ENCODE measurements at regions not wholly inside any gene's neighbourhood (a gene's known extent, or its start where the extent isn't known, plus 50 kb on each side); places are given as distances from the start of the nearest gene placed in this dataset.
A peak's percentile ranks its signal among the peaks of the same experiment; 100 is the strongest.

DNA sequence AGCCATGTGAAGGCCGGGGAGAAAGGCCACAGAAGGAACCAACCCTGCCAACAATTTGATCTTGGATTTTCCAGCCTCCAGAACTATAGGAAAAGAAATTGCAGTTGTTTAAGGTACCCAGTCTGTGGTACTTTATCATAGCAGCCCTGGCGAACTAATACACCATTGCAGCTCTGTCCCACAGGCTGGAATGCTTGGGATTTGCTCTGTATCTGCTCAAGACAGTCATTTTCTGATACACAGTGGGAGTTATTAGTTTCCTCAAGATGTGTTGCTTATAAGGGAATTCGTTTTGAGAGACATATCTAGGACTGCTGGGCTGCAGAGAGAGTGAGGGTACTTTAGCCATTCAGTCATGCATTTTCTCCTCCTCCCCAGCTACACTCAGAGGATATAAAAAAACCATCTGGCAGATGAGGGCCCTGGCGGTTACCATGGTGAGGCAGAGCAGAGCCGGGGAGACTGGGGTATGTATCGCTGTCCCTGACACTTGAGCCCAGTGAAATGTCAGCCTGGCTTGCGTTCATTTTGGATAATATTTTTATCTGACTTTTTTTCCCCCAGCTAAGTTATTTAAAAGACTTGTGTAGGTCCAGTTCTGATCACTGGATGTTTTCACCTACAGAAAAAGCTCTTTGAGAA, 104.6 kb downstream of the DIRAS3 start:
- TF ChIP-seq, protein P1, sequence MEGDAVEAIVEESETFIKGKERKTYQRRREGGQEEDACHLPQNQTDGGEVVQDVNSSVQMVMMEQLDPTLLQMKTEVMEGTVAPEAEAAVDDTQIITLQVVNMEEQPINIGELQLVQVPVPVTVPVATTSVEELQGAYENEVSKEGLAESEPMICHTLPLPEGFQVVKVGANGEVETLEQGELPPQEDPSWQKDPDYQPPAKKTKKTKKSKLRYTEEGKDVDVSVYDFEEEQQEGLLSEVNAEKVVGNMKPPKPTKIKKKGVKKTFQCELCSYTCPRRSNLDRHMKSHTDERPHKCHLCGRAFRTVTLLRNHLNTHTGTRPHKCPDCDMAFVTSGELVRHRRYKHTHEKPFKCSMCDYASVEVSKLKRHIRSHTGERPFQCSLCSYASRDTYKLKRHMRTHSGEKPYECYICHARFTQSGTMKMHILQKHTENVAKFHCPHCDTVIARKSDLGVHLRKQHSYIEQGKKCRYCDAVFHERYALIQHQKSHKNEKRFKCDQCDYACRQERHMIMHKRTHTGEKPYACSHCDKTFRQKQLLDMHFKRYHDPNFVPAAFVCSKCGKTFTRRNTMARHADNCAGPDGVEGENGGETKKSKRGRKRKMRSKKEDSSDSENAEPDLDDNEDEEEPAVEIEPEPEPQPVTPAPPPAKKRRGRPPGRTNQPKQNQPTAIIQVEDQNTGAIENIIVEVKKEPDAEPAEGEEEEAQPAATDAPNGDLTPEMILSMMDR (IDR thresholded peaks at IDR 0.05; ENCODE audit: unreplicated experiment in 3 of 3) = no peak
- H3K27ac Mint-ChIP-seq = peak overlapping the region in 2 of 3 experiments; percentile 67 to 89
- H3K4me3 Mint-ChIP-seq = peak overlapping the region in 1 of 3 experiments; percentile 30
- H3K27me3 Mint-ChIP-seq (ENCODE audit: low read depth) = no peaks in the 10 kb centered on the region
- no peaks in the 10 kb centered on the region for H3K36me3 Mint-ChIP-seq (ENCODE audit: low read depth)
- H3K9me3 Mint-ChIP-seq = no peaks in the 10 kb centered on the region
- peaks cover 12% of the 10 kb centered on the region for H3K4me1 Mint-ChIP-seq

DNA sequence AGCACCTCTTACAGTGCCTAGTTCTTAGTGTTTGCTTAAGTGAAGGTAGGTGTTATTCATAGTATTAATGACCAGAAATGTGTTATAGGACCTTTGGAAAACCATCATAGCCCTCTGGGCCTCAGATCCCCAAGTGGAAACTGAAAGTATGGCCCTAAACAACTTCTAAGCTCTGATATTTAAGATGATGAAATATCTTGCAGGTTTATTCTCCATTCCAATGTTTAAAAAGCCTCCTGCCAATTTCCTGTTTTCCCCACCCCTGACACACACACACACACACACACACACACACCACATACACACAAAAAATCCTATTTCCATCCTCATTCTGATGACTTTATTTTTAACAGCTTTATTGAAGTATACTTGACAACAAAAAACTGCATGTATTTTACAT, 108.2 kb downstream of the DIRAS3 start:
- no peak overlapping the region for H3K4me3 Mint-ChIP-seq
- H3K27ac Mint-ChIP-seq = peak overlapping the region in 1 of 3 experiments; percentile 26
- TF ChIP-seq, protein P1 (IDR thresholded peaks at IDR 0.05; ENCODE audit: unreplicated experiment in 3 of 3) = no peak
- H3K36me3 Mint-ChIP-seq (ENCODE audit: low read depth) = no peaks in the 10 kb centered on the region
- no peaks in the 10 kb centered on the region for H3K27me3 Mint-ChIP-seq (ENCODE audit: low read depth)
- peaks cover 48% of the 10 kb centered on the region for H3K4me1 Mint-ChIP-seq
- no peaks in the 10 kb centered on the region for H3K9me3 Mint-ChIP-seq

DNA sequence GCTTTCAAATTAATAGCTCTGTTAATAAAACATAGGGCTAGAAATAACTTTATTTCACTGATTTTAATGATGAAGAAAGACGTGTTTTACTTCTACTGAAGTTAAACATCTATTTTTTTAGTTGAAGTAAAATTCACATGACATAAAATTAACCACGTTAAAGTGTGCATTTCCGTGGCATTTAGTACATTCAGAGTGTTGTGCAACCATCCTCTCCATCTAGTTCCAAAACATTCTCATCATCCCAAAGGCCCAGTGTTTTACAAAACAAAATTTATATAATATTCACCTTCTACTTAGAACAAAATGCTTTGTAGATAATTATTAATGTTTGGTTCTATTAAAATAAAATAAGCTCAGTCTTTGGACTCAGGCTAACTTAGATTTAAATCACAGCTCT, 108.5 kb upstream of the GNG12 start:
- TF ChIP-seq, protein P1 (IDR thresholded peaks at IDR 0.05; ENCODE audit: unreplicated experiment in 3 of 3) = no peak
- Mint-ChIP-seq H3K27ac (peak overlapping the region in 1 of 3 experiments; percentile 26), H3K36me3 (ENCODE audit: low read depth) (no peaks in the 10 kb centered on the region), H3K9me3 (no peaks in the 10 kb centered on the region), H3K27me3 (ENCODE audit: low read depth) (no peaks in the 10 kb centered on the region), H3K4me3 (no peak overlapping the region), H3K4me1 (peaks cover 53% of the 10 kb centered on the region)

DNA sequence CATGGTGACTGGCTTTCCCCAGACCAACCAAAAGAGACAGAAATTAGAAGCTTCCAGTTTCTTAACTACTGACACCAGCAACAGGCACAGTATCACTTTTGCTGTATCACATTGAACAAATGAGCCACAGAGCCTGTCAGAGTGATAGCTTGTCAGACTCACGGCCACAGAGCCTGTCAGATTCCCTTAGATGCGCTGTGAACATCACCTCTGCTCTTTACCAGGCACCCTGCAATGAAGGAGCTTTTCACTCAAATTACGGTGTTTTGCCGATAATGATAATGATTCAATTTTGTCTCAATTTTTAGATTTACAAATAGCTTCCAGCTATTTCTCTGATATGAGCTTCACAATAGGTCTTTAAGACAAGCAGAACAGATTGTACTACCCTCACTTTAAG, 107.9 kb upstream of the GNG12 start:
- Mint-ChIP-seq H3K4me3 (no peak overlapping the region), H3K4me1 (peaks cover 59% of the 10 kb centered on the region), H3K36me3 (ENCODE audit: low read depth) (no peaks in the 10 kb centered on the region), H3K9me3 (no peaks in the 10 kb centered on the region), H3K27ac (peak overlapping the region in 1 of 3 experiments; percentile 98), H3K27me3 (ENCODE audit: low read depth) (no peaks in the 10 kb centered on the region)
- TF ChIP-seq, protein P1 (IDR thresholded peaks at IDR 0.05; ENCODE audit: unreplicated experiment in 3 of 3) = no peak

DNA sequence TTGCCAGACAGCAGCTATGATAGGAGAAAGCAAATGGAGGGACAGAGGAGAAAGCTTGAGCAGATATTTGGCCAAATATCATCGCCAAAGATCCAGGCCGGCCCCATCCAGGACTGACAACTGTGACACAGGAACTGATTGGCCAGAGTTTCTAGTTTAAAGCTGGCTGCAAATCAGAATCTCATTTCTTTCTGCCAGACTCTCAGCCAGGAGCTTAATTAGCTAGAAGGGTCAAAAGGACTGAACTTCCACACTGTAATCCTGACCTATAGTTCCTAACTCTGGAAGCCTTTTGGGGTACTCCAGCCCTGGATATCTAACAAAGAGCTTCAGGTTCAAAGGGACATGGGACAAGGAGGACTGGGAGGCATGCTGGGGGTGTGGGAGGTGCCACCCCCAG, 106.7 kb upstream of the GNG12 start:
- Mint-ChIP-seq H3K27ac (peak overlapping the region; percentile 62 to 98 (median 91)), H3K36me3 (ENCODE audit: low read depth) (no peaks in the 10 kb centered on the region), H3K9me3 (no peaks in the 10 kb centered on the region), H3K4me3 (no peak overlapping the region), H3K27me3 (ENCODE audit: low read depth) (peaks cover 4% of the 10 kb centered on the region), H3K4me1 (peaks cover 65% of the 10 kb centered on the region)
- TF ChIP-seq, protein P1 (IDR thresholded peaks at IDR 0.05; ENCODE audit: unreplicated experiment in 3 of 3) = no peak

DNA sequence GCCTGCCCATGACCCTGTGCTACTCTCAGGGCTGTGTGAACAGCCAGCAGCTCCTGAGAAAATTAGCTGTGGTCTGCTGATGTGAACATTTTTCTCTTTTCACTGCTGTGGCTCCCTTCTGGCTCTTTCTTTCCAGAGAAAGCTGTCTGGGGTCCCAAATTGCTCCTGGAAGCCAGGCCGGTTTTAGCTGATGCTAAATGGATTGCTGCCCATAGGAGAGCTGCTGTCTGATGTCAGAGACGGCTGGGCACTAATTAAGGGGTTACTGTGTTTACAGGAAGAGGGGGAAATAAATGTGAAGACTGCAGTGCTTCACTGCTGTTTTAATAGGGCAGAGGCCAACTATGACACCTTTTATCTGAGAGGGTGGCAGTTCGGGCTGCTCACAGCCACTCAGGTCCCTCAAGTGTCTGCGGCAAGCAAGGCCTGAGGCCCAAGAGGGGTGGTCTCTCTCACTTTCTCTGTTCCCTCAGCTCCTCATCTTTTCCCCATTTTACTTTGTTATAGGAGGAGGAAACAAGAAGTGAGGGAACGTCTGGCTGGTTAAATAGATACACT, 106.0 kb upstream of the GNG12 start:
- TF ChIP-seq, protein P1 (IDR thresholded peaks at IDR 0.05; ENCODE audit: unreplicated experiment in 3 of 3) = no peak
- no peaks in the 10 kb centered on the region for H3K36me3 Mint-ChIP-seq (ENCODE audit: low read depth)
- no peaks in the 10 kb centered on the region for H3K9me3 Mint-ChIP-seq
- peak overlapping the region in 1 of 3 experiments; percentile 2 for H3K4me3 Mint-ChIP-seq
- peaks cover 4% of the 10 kb centered on the region for H3K27me3 Mint-ChIP-seq (ENCODE audit: low read depth)
- H3K4me1 Mint-ChIP-seq = peaks cover 65% of the 10 kb centered on the region
- peak overlapping the region; percentile 62 to 98 (median 91) for H3K27ac Mint-ChIP-seq
